ENCODE measurements at regions not wholly inside any gene's neighbourhood (a gene's known extent, or its start where the extent isn't known, plus 50 kb on each side); places are given as distances from the start of the nearest gene placed in this dataset.

DNA sequence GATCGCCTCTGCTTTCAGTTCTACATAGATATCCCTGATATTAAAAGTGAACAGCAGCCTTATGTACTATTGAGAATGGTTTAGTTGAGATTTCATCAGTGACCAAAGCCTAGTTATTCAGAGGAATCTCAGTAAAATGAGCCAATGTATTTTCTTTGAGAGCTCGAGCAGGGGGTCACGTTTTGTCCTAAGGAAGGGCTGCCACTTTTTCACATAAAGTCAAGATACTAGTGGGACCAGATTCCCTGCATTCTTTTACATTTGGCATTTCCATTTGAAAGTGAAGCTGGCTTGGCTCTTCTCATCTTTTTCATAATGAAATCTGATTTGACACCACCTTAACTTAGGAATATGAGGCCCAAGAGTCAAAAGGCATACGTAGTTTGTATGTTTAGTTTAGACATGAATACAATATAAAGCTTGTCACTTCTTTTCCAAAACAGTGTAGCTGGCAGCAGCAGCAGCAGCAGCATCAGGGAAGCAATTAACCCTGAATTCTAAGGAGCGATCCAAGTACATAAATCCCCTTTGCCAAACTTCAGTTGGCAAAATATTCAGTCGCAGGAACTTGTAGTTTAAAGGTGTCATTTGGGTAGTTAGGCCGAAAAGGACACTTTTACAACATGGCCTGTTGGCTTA, 1752.2 kb upstream of the PCDH20 start:
- 54% methylated on average over 7 of the region's 7 CpGs for WGBS
- H3K4me3 ChIP-seq (ENCODE audit: low read depth, low read length), result no peak overlapping the region
- no peaks in the 10 kb centered on the region for H3K36me3 ChIP-seq (ENCODE audit: insufficient read depth)
- H3K27ac ChIP-seq (ENCODE audit: low read depth), result no peak overlapping the region
- DNase-seq (ENCODE audit: extremely low spot score), result no peak
- H3K4me1 ChIP-seq (ENCODE audit: insufficient read depth), result no peaks in the 10 kb centered on the region

GRCh38 chr13:63166345-63166744, 1750.7 kb upstream of the PCDH20 start:
- H3K4me1 ChIP-seq (ENCODE audit: insufficient read depth), result no peaks in the 10 kb centered on the region
- H3K36me3 ChIP-seq (ENCODE audit: insufficient read depth), result no peaks in the 10 kb centered on the region
- DNase-seq (ENCODE audit: extremely low spot score), result no peak
- no peak overlapping the region for H3K4me3 ChIP-seq (ENCODE audit: low read depth, low read length)
- WGBS, result 76% methylated on average over 4 of the region's 4 CpGs
- no peak overlapping the region for H3K27ac ChIP-seq (ENCODE audit: low read depth)

DNA sequence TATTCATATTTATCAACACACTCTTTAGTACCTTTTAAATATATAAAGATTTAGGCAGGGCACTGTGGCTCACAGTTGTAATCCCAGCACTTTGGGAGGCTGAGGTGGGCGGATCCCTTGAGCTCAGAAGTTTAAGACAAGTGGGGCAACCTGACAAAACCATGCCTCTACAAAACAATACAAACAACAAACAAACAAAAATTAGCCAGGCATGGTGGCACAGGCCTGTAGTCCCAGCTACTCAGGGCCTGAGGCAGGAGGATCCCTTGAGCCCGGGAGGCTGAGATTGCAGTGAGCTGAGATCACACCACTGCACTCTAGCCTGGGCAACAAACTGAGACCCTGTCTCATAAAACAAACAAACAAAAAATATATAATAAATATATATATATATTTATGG, 1748.3 kb upstream of the PCDH20 start:
- DNase-seq (ENCODE audit: extremely low spot score), result no peak
- 86% methylated on average over 2 of the region's 2 CpGs for WGBS
- H3K27ac ChIP-seq (ENCODE audit: low read depth), result no peak overlapping the region
- no peaks in the 10 kb centered on the region for H3K36me3 ChIP-seq (ENCODE audit: insufficient read depth)
- H3K4me1 ChIP-seq (ENCODE audit: insufficient read depth), result no peaks in the 10 kb centered on the region
- H3K4me3 ChIP-seq (ENCODE audit: low read depth, low read length), result no peak overlapping the region

GRCh38 chr13:63161219-63161618, 1745.6 kb upstream of the PCDH20 start:
- H3K4me1 ChIP-seq (ENCODE audit: insufficient read depth), result no peaks in the 10 kb centered on the region

DNA sequence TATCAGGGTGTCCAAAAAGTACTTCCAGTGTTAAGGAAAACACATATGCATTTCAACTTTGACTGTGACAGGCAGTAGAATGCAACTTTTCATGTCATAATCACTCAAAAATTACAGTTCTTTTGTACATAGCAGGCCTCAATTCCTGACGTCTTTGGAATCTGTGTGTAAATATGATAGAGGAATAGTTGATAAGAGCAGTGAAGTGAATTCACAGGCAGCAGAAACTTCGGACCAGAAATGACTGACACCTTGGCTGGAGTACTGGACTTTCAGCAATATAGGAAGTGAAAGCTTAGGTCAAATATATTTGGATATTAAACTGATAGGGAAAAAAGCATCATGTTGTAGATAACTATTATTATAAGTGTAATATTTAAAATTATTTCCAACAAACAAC, 1741.2 kb upstream of the PCDH20 start:
- WGBS, result 30% methylated on average over 2 of the region's 2 CpGs
- Histone ChIP-seq H3K4me3 (ENCODE audit: low read depth, low read length) (no peak overlapping the region), H3K4me1 (ENCODE audit: insufficient read depth) (no peaks in the 10 kb centered on the region), H3K27ac (ENCODE audit: low read depth) (no peak overlapping the region), H3K36me3 (ENCODE audit: insufficient read depth) (no peaks in the 10 kb centered on the region)
- no peak for DNase-seq (ENCODE audit: extremely low spot score)

More at GRCh38 chr13:63161219-63161618, 1745.6 kb upstream of the PCDH20 start:
- H3K27ac ChIP-seq (ENCODE audit: low read depth), result no peak overlapping the region
- H3K36me3 ChIP-seq (ENCODE audit: insufficient read depth), result no peaks in the 10 kb centered on the region
- WGBS, result 93% methylated on average over 1 of the region's 1 CpG
- DNase-seq (ENCODE audit: extremely low spot score), result no peak
- H3K4me3 ChIP-seq (ENCODE audit: low read depth, low read length), result no peak overlapping the region

- H3K4me1 ChIP-seq (ENCODE audit: insufficient read depth), result no peaks in the 10 kb centered on the region
- no peak overlapping the region for H3K27ac ChIP-seq (ENCODE audit: low read depth)
- no peaks in the 10 kb centered on the region for H3K36me3 ChIP-seq (ENCODE audit: insufficient read depth)
- no peak overlapping the region for H3K4me3 ChIP-seq (ENCODE audit: low read depth, low read length)
- no peak for DNase-seq (ENCODE audit: extremely low spot score)
- WGBS, result 64% methylated on average over 3 of the region's 3 CpGs
Observed at GRCh38 chr13:63149375-63149774, 1733.7 kb upstream of the PCDH20 start.

DNA sequence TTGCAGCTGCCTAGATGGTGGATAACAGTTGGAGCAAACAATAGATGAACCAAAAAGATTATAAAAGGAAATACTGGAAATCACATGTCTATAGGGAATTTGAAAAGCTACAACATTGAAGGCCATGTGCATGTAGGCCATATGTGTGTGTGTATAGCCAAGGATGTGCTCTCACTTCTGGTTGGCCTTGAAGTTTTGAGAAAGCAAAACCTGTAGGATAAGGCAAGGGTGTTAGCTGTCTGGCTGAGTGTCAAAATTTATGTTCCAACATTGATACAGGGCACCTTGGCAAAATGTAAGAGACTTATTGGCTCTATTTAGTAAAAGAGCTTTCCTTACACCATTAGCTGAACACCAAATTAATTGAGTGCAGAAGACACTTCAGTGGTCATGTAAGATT, 1723.6 kb upstream of the PCDH20 start:
- no peak for DNase-seq (ENCODE audit: extremely low spot score)
- Histone ChIP-seq H3K36me3 (ENCODE audit: insufficient read depth) (no peaks in the 10 kb centered on the region), H3K27ac (ENCODE audit: low read depth) (no peak overlapping the region), H3K4me3 (ENCODE audit: low read depth, low read length) (no peak overlapping the region), H3K4me1 (ENCODE audit: insufficient read depth) (no peaks in the 10 kb centered on the region)

GRCh38 chr13:63129995-63130394, 1714.3 kb upstream of the PCDH20 start:
- no peaks in the 10 kb centered on the region for H3K36me3 ChIP-seq (ENCODE audit: insufficient read depth)
- DNase-seq (ENCODE audit: extremely low spot score), result no peak
- no peaks in the 10 kb centered on the region for H3K4me1 ChIP-seq (ENCODE audit: insufficient read depth)
- H3K27ac ChIP-seq (ENCODE audit: low read depth), result no peak overlapping the region
- H3K4me3 ChIP-seq (ENCODE audit: low read depth, low read length), result no peak overlapping the region

- H3K27ac ChIP-seq (ENCODE audit: low read depth), result no peak overlapping the region
- 91% methylated on average over 2 of the region's 2 CpGs for WGBS
- no peaks in the 10 kb centered on the region for H3K4me1 ChIP-seq (ENCODE audit: insufficient read depth)
- no peak for DNase-seq (ENCODE audit: extremely low spot score)
- H3K4me3 ChIP-seq (ENCODE audit: low read depth, low read length), result no peak overlapping the region
- H3K36me3 ChIP-seq (ENCODE audit: insufficient read depth), result no peaks in the 10 kb centered on the region
Observed at GRCh38 chr13:63128716-63129115, 1713.1 kb upstream of the PCDH20 start.

DNA sequence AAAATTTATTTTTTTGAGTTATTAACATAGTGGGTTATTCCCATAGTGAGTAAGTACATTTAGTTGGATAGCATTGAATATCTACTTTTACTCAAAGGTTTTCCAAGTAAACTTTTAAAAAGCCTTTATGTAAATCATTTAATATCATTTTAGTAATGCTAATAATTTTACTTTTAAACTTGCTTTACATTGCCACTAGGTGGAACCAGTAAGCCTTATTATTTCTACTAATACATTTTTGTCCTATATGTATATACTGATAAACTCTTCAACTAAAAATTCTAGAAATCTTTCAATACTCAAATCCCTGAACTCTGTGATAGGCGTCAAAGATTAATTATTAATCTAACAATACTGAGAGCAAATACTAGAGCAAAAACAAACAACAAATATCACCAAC, 1709.2 kb upstream of the PCDH20 start:
- 29% methylated on average over 1 of the region's 1 CpG for WGBS
- H3K4me1 ChIP-seq (ENCODE audit: insufficient read depth), result no peaks in the 10 kb centered on the region
- no peak overlapping the region for H3K27ac ChIP-seq (ENCODE audit: low read depth)
- no peak for DNase-seq (ENCODE audit: extremely low spot score)
- no peaks in the 10 kb centered on the region for H3K36me3 ChIP-seq (ENCODE audit: insufficient read depth)
- H3K4me3 ChIP-seq (ENCODE audit: low read depth, low read length), result no peak overlapping the region

DNA sequence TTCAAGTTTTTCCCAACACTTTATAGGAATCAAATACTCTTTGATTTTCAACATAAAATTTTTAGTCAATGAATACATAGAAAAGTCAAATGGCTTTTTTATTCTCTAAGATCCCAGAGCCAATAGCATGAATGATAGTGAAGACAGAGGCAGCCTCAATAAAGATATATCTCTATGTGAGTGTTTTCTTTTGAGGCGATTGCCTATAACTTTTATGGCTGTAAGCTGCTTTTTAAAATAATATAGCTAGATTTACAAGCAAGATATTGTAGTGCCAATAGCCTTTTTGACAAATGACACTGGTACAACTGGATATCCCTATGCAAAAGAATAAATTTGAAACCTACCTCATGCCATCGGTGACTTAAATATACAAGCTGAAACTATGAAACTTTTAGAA, 1705.2 kb upstream of the PCDH20 start:
- H3K4me3 ChIP-seq (ENCODE audit: low read depth, low read length), result no peak overlapping the region
- no peaks in the 10 kb centered on the region for H3K36me3 ChIP-seq (ENCODE audit: insufficient read depth)
- no peaks in the 10 kb centered on the region for H3K4me1 ChIP-seq (ENCODE audit: insufficient read depth)
- WGBS, result 58% methylated on average over 2 of the region's 2 CpGs
- no peak for DNase-seq (ENCODE audit: extremely low spot score)
- H3K27ac ChIP-seq (ENCODE audit: low read depth), result no peak overlapping the region

- Histone ChIP-seq H3K4me3 (ENCODE audit: low read depth, low read length) (no peak overlapping the region), H3K4me1 (ENCODE audit: insufficient read depth) (no peaks in the 10 kb centered on the region), H3K36me3 (ENCODE audit: insufficient read depth) (no peaks in the 10 kb centered on the region), H3K27ac (ENCODE audit: low read depth) (no peak overlapping the region)
- 96% methylated on average over 15 of the region's 15 CpGs for WGBS
- no peak for DNase-seq (ENCODE audit: extremely low spot score)
Observed at GRCh38 chr13:63117710-63118109, 1702.1 kb upstream of the PCDH20 start.

- H3K4me1 ChIP-seq (ENCODE audit: insufficient read depth), result no peaks in the 10 kb centered on the region
- H3K4me3 ChIP-seq (ENCODE audit: low read depth, low read length), result no peak overlapping the region
- WGBS, result 59% methylated on average over 2 of the region's 2 CpGs
- DNase-seq (ENCODE audit: extremely low spot score), result no peak
- H3K36me3 ChIP-seq (ENCODE audit: insufficient read depth), result no peaks in the 10 kb centered on the region
- H3K27ac ChIP-seq (ENCODE audit: low read depth), result no peak overlapping the region
Observed at GRCh38 chr13:63112799-63113395, 1697.2 kb upstream of the PCDH20 start.

- 30% methylated on average over 1 of the region's 1 CpG for WGBS
Observed at GRCh38 chr13:63110466-63110865, 1694.8 kb upstream of the PCDH20 start.

More at GRCh38 chr13:63110466-63110865, 1694.8 kb upstream of the PCDH20 start:
- Histone ChIP-seq H3K36me3 (ENCODE audit: insufficient read depth) (no peaks in the 10 kb centered on the region), H3K4me3 (ENCODE audit: low read depth, low read length) (no peak overlapping the region), H3K27ac (ENCODE audit: low read depth) (no peak overlapping the region), H3K4me1 (ENCODE audit: insufficient read depth) (no peaks in the 10 kb centered on the region)
- no peak for DNase-seq (ENCODE audit: extremely low spot score)
